HL-60 (cell line): ENCODE measurements at regions not wholly inside any gene's neighbourhood (a gene's known extent, or its start where the extent isn't known, plus 50 kb on each side); places are given as distances from the start of the nearest gene placed in this dataset.

Source experiments
- DNase-seq, 2 experiments: peaks; one replicate each; pipeline ENCODE4 v3.0.0-alpha.2; 2010 to 2020; ENCODE audit warnings: low read depth in 1 of 2, low spot score in 1 of 2
- H3K27ac ChIP-seq: fragments of 250-450 bp; sonication (Bioruptor Pico); replicated peaks from 2 replicates; pipeline ENCODE4 v1.5.1; 2020; ENCODE audit warnings: mild to moderate bottlenecking, moderate library complexity
- H3K27me3 ChIP-seq: fragments of 250-450 bp; sonication (Bioruptor Pico); 2 replicates; pipeline ENCODE4 v1.5.1; 2021; ENCODE audit warnings: mild to moderate bottlenecking, moderate library complexity; ENCODE audit not compliant: insufficient read depth, poor library complexity, severe bottlenecking
- H3K4me3 ChIP-seq: replicated peaks from 2 replicates; pipeline ENCODE4 v1.5.1; 2011; ENCODE audit warnings: mild to moderate bottlenecking, control low read depth, low read length; ENCODE audit not compliant: insufficient read depth
- GABPA ChIP-seq: IDR thresholded peaks from 2 replicates; pipeline ENCODE4 v1.6.1; 2012; ENCODE audit warnings: low read depth
- POLR2AphosphoS5 ChIP-seq: IDR thresholded peaks from 2 replicates; pipeline ENCODE4 v1.6.1; 2012; ENCODE audit warnings: low read depth
- REST ChIP-seq: IDR thresholded peaks from 2 replicates; pipeline ENCODE4 v1.6.1; 2012; ENCODE audit warnings: low read depth; ENCODE audit not compliant: insufficient replicate concordance
- SPI1 ChIP-seq: IDR thresholded peaks from 2 replicates; pipeline ENCODE4 v1.6.1; 2012; ENCODE audit warnings: low read depth, mild to moderate bottlenecking, borderline replicate concordance
- TF ChIP-seq, protein P1 (sequence below): IDR thresholded peaks from one replicate; pipeline ENCODE4 v1.5.1; 2011; ENCODE audit warnings: low read length, control low read depth, inconsistent platforms; ENCODE audit not compliant: insufficient read depth

DNA sequence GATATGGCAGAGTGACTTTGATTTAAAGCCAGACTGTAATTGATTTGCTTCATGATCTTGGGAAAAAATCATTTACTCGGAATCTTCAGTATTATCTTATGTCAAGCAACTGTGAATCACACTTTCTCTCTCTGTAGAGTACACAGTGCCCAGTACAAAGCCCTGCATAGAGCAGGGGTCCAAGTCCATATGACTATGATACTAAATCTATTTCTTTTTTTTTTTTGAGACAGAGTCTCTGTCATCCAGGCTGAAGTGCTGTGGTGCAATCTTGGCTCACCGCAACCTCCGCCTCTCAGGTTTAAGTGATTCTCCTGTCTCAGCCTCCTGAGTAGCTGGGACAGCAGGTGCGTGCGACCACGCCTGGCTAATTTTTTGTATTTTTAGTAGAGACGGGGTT is 194.8 kb upstream of the SEMA6A start:
- TF ChIP-seq POLR2AphosphoS5 (no peak), SPI1 (no peak), REST (no peak), GABPA (no peak)
- TF ChIP-seq, protein P1, sequence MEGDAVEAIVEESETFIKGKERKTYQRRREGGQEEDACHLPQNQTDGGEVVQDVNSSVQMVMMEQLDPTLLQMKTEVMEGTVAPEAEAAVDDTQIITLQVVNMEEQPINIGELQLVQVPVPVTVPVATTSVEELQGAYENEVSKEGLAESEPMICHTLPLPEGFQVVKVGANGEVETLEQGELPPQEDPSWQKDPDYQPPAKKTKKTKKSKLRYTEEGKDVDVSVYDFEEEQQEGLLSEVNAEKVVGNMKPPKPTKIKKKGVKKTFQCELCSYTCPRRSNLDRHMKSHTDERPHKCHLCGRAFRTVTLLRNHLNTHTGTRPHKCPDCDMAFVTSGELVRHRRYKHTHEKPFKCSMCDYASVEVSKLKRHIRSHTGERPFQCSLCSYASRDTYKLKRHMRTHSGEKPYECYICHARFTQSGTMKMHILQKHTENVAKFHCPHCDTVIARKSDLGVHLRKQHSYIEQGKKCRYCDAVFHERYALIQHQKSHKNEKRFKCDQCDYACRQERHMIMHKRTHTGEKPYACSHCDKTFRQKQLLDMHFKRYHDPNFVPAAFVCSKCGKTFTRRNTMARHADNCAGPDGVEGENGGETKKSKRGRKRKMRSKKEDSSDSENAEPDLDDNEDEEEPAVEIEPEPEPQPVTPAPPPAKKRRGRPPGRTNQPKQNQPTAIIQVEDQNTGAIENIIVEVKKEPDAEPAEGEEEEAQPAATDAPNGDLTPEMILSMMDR = no peak
- DNase-seq = no peak
- H3K27me3 ChIP-seq = no peaks in the 10 kb centered on the region
- no peak overlapping the region for H3K4me3 ChIP-seq
- no peak overlapping the region for H3K27ac ChIP-seq

- Histone ChIP-seq H3K4me3 (no peak overlapping the region), H3K27ac (no peak overlapping the region), H3K27me3 (no peaks in the 10 kb centered on the region)
- TF ChIP-seq, protein P1 = no peak
- TF ChIP-seq POLR2AphosphoS5 = no peak
- no peak for TF ChIP-seq REST
- TF ChIP-seq SPI1 = no peak
- TF ChIP-seq GABPA = no peak
- peak; percentile 1 to 10 for DNase-seq
Observed at GRCh38 chr5:116766470-116766947, 191.9 kb upstream of the SEMA6A start.

DNA sequence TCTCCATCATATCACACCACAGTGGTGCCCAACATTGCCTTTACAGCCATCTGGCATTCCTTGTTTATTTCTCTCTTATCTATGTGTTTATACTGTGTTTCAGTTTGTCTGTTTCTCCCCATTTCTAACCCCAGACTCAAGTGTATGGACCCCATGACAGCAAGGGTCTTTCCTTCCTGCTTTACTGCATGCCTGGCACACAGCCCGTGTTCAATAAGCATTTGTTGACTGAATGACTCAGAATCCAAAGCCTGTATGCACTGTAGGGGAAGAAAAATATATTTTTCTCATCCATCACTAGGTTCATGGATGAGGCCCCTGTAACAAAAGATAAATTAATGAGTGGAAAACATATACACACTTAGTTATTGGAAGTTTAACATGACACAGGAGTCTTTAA is 190.8 kb upstream of the SEMA6A start:
- TF ChIP-seq, protein P1 = no peak
- no peak for TF ChIP-seq POLR2AphosphoS5
- no peak for TF ChIP-seq REST
- no peak for TF ChIP-seq SPI1
- no peak for TF ChIP-seq GABPA
- no peak for DNase-seq
- Histone ChIP-seq H3K4me3 (no peak overlapping the region), H3K27ac (no peak overlapping the region), H3K27me3 (no peaks in the 10 kb centered on the region)
